GM13976 (cell line): ENCODE measurements at regions not wholly inside any gene's neighbourhood (a gene's known extent, or its start where the extent isn't known, plus 50 kb on each side); places are given as distances from the start of the nearest gene placed in this dataset.

Experiments used
- DNase-seq: peaks from one replicate; pipeline ENCODE4 v3.0.0; 2012; ENCODE audit warnings: low spot score
- CTCF ChIP-seq: IDR thresholded peaks from 2 replicates; pipeline ENCODE4 v1.5.1; 2012; ENCODE audit warnings: borderline replicate concordance, mild to moderate bottlenecking; ENCODE audit not compliant: insufficient read depth; ENCODE audit errors: extremely low read depth, missing control alignments, control extremely low read depth
- in situ Hi-C: fragments of 300-500 bp; cut with MboI; formaldehyde crosslinking; loops from one replicate; pipeline ENCODE4 v1.12.0; 2022; ENCODE audit warnings: low sequenced_read_pairs, mixed read lengths, inconsistent platforms; ENCODE audit not compliant: unreplicated experiment

- DNase-seq = no peak
- no peak for TF ChIP-seq CTCF
- in situ Hi-C loops = no loop called here
Observed at GRCh38 chr11:119907878-119908572, 179.0 kb upstream of the NECTIN1 start.

- in situ Hi-C loops = no loop called here
- DNase-seq = no peak
- no peak for TF ChIP-seq CTCF
Observed at GRCh38 chr11:119907122-119907851, 178.3 kb upstream of the NECTIN1 start.

DNA sequence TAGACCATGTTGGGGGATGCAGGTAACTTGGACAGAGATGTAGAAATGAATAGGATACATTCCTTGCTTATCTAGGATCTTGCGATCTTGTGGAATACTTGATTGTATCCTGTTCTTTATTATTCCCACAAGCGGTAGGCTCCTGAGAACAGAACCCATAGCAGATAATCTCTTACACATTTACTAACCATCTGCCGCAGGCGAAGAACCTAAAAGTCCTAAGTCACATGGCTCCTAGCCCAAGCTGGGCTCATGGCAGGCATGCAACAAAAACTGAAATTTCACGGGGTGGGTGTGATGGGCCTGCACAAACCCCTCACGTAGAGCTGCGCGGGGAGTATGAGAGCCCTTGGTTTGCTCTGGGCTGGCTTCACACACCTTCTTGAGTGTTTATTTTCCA, 177.4 kb upstream of the NECTIN1 start:
- no peak for TF ChIP-seq CTCF
- in situ Hi-C loops = no loop called here
- DNase-seq = no peak

GRCh38 chr11:119905162-119905561, 176.2 kb upstream of the NECTIN1 start:
- no peak for DNase-seq
- in situ Hi-C loops = no loop called here
- no peak for TF ChIP-seq CTCF

DNA sequence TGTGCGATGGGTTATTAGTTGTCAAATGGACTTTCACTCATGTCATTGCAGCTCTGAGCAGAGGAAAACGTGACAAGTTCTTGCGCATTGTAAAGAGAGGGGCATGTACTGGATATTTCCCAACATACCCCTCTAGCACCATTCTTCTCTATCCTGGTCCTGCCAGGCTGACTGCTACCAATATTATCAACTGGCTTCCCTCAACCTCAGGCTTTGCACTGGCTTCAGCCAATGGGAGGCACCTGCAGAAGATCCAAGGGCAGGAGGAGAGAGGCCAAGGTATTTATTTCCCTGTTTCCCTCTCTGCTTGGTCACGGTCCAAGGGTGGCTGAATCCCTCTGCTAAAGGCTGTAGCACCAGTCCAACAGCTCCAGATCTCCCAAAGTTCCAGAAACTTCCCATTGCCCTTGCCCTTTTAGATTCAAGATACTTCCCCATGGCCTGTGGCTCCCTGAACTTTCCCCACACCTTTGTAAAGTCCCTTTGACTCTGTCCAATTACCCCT, 175.6 kb upstream of the NECTIN1 start:
- in situ Hi-C loops = no loop called here
- no peak for TF ChIP-seq CTCF
- DNase-seq = no peak

- no peak for DNase-seq
- no peak for TF ChIP-seq CTCF
- in situ Hi-C loops = no loop called here
Observed at GRCh38 chr11:119903821-119904220, 174.8 kb upstream of the NECTIN1 start.
